ENCODE measurements at regions not wholly inside any gene's neighbourhood (a gene's known extent, or its start where the extent isn't known, plus 50 kb on each side); places are given as distances from the start of the nearest gene placed in this dataset.

DNA sequence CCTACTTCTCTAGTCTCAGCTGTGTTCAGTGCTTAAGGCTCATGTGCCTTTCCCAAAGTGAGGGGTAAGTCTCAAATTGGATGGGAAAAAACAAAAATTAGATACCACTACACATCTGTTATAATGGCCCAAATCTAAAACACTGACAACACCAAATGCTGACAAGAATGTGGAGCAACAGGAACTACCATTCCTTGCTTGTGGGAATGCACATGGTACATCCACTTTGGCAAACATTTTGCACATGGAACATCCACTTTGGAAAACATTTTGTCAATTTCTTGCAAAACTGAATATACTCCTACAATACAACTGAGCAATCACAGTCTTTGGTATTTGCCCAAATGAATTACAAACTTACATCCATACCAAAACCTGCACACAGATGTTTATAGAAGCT, 109.3 kb downstream of the TENT5A start:
- H3K4me3 ChIP-seq (ENCODE audit: low read depth, low read length), result no peak overlapping the region
- DNase-seq (ENCODE audit: low read depth), result no peak
- TF ChIP-seq CTCF (IDR thresholded peaks at IDR 0.05; ENCODE audit: control insufficient read depth, extremely low read depth, insufficient read depth), result no peak

DNA sequence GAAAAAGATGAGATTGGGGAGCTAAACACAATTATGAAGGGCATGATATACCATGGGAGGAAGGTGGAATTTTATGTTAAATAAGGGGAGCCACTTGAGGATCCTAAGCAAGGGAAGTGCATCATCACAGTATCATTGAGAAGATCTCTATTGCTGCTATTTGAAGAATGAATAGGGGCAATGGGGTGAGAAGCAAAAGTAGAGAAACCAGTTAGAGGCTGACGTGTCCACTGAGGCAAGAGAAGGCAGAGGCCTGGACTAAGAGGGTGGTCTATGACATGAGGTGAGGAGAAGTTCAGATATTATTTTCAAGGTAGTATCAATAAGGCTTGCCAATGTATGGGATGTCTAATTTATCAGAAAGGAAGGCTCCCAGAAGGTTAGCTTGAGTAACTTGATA, 111.6 kb downstream of the TENT5A start:
- no peak for TF ChIP-seq CTCF (IDR thresholded peaks at IDR 0.05; ENCODE audit: control insufficient read depth, extremely low read depth, insufficient read depth)
- DNase-seq (ENCODE audit: low read depth), result no peak
- no peak overlapping the region for H3K4me3 ChIP-seq (ENCODE audit: low read depth, low read length)

GRCh38 chr6:81640126-81640525, 112.4 kb downstream of the TENT5A start:
- no peak for DNase-seq (ENCODE audit: low read depth)
- TF ChIP-seq CTCF (IDR thresholded peaks at IDR 0.05; ENCODE audit: control insufficient read depth, extremely low read depth, insufficient read depth), result no peak

DNA sequence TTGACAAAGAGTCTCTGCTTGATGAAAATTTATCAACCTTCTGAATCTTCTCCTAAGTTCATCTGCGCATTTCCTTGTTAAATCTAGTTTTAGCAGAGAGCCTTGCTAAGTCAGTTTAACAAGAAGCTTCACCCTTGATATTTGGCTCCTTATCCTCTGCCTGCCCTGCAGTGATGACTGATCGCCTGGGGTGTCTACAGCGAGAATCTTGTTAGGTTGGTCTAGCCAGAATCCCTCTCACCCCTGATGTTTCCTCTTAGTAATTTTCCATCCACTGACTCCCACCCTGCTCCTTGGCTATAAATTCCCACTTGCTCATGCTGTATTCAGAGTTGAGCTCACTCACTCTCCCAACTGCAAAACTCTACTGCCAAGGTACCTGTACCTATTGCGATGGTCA, 114.1 kb downstream of the TENT5A start:
- H3K4me3 ChIP-seq (ENCODE audit: low read depth, low read length), result no peak overlapping the region
- no peak for DNase-seq (ENCODE audit: low read depth)
- no peak for TF ChIP-seq CTCF (IDR thresholded peaks at IDR 0.05; ENCODE audit: control insufficient read depth, extremely low read depth, insufficient read depth)

More at GRCh38 chr6:81640126-81640525, 112.4 kb downstream of the TENT5A start:
- no peak overlapping the region for H3K4me3 ChIP-seq (ENCODE audit: low read depth, low read length)

DNA sequence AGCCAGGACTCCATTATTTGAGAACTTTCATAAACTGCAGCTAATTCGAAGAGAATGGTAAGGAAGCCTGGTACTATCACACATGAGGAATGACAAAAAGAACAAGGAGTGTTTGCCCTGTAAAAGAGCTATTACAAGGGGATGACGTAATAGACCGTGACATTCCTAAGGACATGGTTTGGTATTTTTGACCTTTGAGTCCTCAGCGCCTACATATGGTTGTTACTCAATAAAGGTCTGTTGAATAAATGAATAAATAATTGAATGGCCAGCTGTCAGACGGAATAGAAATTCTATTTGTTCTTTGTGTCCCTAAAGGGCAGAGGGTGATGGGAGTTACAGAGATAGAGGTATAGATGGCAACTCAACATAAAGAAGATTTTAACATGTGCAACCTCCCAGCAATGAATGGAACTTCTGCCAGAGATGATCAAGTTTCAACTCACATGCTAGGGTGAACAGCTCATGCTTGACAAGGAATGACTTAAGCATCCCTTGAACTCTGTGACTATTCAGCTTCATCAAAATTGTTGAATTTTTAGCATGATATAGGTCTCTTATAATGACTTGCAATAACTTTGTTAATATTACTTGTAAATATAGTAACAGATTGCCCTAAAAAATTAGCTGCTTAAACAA, 115.4 kb downstream of the TENT5A start:
- no peak overlapping the region for H3K4me3 ChIP-seq (ENCODE audit: low read depth, low read length)
- no peak for TF ChIP-seq CTCF (IDR thresholded peaks at IDR 0.05; ENCODE audit: control insufficient read depth, extremely low read depth, insufficient read depth)
- DNase-seq (ENCODE audit: low read depth), result no peak

- no peak overlapping the region for H3K4me3 ChIP-seq (ENCODE audit: low read depth, low read length)
- DNase-seq (ENCODE audit: low read depth), result no peak
- TF ChIP-seq CTCF (IDR thresholded peaks at IDR 0.05; ENCODE audit: control insufficient read depth, extremely low read depth, insufficient read depth), result no peak
Observed at GRCh38 chr6:81634155-81634880, 118.2 kb downstream of the TENT5A start.

All from LNCaP clone FGC (cell line).